IMR-90 (cell line): ENCODE measurements at regions not wholly inside any gene's neighbourhood (a gene's known extent, or its start where the extent isn't known, plus 50 kb on each side); places are given as distances from the start of the nearest gene placed in this dataset.

Source experiments
- ATAC-seq: fragments of 200-7000 bp; cut with Tn5 transposase; 2 replicates; pipeline ENCODE4 v1.9.1; 2020; ENCODE audit warnings: low read depth, mild to moderate bottlenecking, moderate library complexity
- BruUV-seq: library from RNA; stranded (reverse); fragments of 400-500 nt; replicated peaks from 2 replicates; lab custom pipeline; 2021; lab: Mats Ljungman, UMichigan
- CTCF ChIA-PET: fragments of 300-600 bp; formaldehyde crosslinking; extraction: SDS; loops from one replicate; lab custom pipeline; 2021; ENCODE audit warnings: antibody characterized with exemption; lab: Yijun Ruan, JAX
- POLR2A ChIA-PET: fragments of 300-600 bp; sonication (Branson Sonifier 250); formaldehyde crosslinking; loops from one replicate; lab custom pipeline; 2022; ENCODE audit warnings: antibody characterized with exemption; ENCODE audit not compliant: unreplicated experiment; lab: Charles Lee
- DNase-seq: peaks from one replicate; pipeline ENCODE4 v3.0.0; 2013
- H2AFZ ChIP-seq: replicated peaks from 2 replicates; pipeline ENCODE3; 2013; ENCODE audit warnings: low read length, mild to moderate bottlenecking; ENCODE audit not compliant: poor library complexity
- H2AK5ac ChIP-seq: 2 replicates; pipeline ENCODE4 v1.6.1; 2013; ENCODE audit warnings: low read depth, low read length, inconsistent platforms
- H2AK9ac ChIP-seq: replicated peaks from 2 replicates; pipeline ENCODE3; 2013; ENCODE audit warnings: mild to moderate bottlenecking, low read depth, low read length, moderate library complexity; ENCODE audit not compliant: poor library complexity
- H2BK120ac ChIP-seq: 2 replicates; pipeline ENCODE4 v1.6.1; 2013; ENCODE audit warnings: low read depth, low read length, inconsistent platforms
- H2BK15ac ChIP-seq: 3 replicates; pipeline ENCODE4 v1.6.1; 2013; ENCODE audit warnings: low read depth, low read length, inconsistent platforms
- H2BK20ac ChIP-seq: 2 replicates; pipeline ENCODE4 v1.6.1; 2013; ENCODE audit warnings: low read depth, mild to moderate bottlenecking, inconsistent platforms, low read length, moderate library complexity
- H2BK5ac ChIP-seq: 2 replicates; pipeline ENCODE4 v1.6.1; 2013; ENCODE audit warnings: mild to moderate bottlenecking, low read depth, low read length, inconsistent platforms; ENCODE audit not compliant: poor library complexity, severe bottlenecking
- H3K14ac ChIP-seq: replicated peaks from 2 replicates; pipeline ENCODE4 v1.6.1; 2013; ENCODE audit warnings: low read depth, low read length, inconsistent platforms
- H3K18ac ChIP-seq: 2 replicates; pipeline ENCODE4 v1.6.1; 2013; ENCODE audit warnings: low read depth, low read length, control low read depth
- H3K23ac ChIP-seq: 2 replicates; pipeline ENCODE4 v1.6.1; 2013; ENCODE audit warnings: low read depth, low read length, inconsistent platforms
- H3K27ac ChIP-seq: 2 replicates; pipeline ENCODE4 v1.5.1; 2013; ENCODE audit warnings: mild to moderate bottlenecking, control low read depth, low read length; ENCODE audit not compliant: insufficient read depth
- H3K27me3 ChIP-seq: 2 replicates; pipeline ENCODE4 v1.6.1; 2013; ENCODE audit warnings: low read length; ENCODE audit not compliant: control insufficient read depth, insufficient read depth
- H3K36me3 ChIP-seq: 2 replicates; pipeline ENCODE4 v1.6.1; 2013; ENCODE audit warnings: low read length, mixed read lengths; ENCODE audit not compliant: control insufficient read depth, insufficient read depth
- H3K4ac ChIP-seq: 2 replicates; pipeline ENCODE4 v1.6.1; 2013; ENCODE audit warnings: low read depth, low read length, inconsistent platforms
- H3K4me1 ChIP-seq: 2 replicates; pipeline ENCODE4 v1.6.1; 2013; ENCODE audit warnings: low read length, mixed read lengths; ENCODE audit not compliant: control insufficient read depth, insufficient read depth
- H3K4me2 ChIP-seq: 2 replicates; pipeline ENCODE4 v1.6.1; 2013; ENCODE audit warnings: low read depth, mild to moderate bottlenecking, control low read depth, low read length, moderate library complexity
- H3K4me3 ChIP-seq: 2 replicates; pipeline ENCODE4 v1.5.1; 2013; ENCODE audit warnings: low read depth, mild to moderate bottlenecking, control low read depth, low read length, moderate library complexity; ENCODE audit not compliant: insufficient read depth
- H3K56ac ChIP-seq: 2 replicates; pipeline ENCODE4 v1.6.1; 2013; ENCODE audit warnings: low read length, inconsistent platforms; ENCODE audit not compliant: insufficient read depth; ENCODE audit errors: extremely low read depth
- H3K79me1 ChIP-seq, 2 experiments: 2 replicates each; pipeline ENCODE4 v1.6.1; 2013; ENCODE audit warnings: low read length in 2 of 2, inconsistent platforms in 1 of 2, low read depth in 1 of 2
- H3K9ac ChIP-seq: 2 replicates; pipeline ENCODE4 v1.6.1; 2013; ENCODE audit warnings: low read depth, low read length, control low read depth
- H3K9me1 ChIP-seq: 2 replicates; pipeline ENCODE4 v1.6.1; 2013; ENCODE audit warnings: low read length, inconsistent platforms; ENCODE audit not compliant: insufficient read depth
- H3K9me3 ChIP-seq: 2 replicates; pipeline ENCODE4 v1.6.1; 2013; ENCODE audit warnings: low read length; ENCODE audit not compliant: control insufficient read depth, insufficient read depth
- H4K20me1 ChIP-seq: 2 replicates; pipeline ENCODE4 v1.6.1; 2013; ENCODE audit warnings: low read length, inconsistent platforms; ENCODE audit not compliant: insufficient read depth
- H4K5ac ChIP-seq: 2 replicates; pipeline ENCODE4 v1.6.1; 2013; ENCODE audit warnings: mild to moderate bottlenecking, low read depth, low read length, control low read depth
- H4K8ac ChIP-seq, 2 experiments: 2 replicates each; pipeline ENCODE4 v1.6.1; 2013; ENCODE audit warnings: low read depth in 2 of 2, low read length in 2 of 2, control low read depth in 1 of 2, inconsistent platforms in 1 of 2
- H4K91ac ChIP-seq: 2 replicates; pipeline ENCODE4 v1.6.1; 2013; ENCODE audit warnings: low read depth, low read length, inconsistent platforms; ENCODE audit not compliant: insufficient read depth
- BHLHE40 ChIP-seq: fragments of 150-350 bp; IDR thresholded peaks from 2 replicates; pipeline ENCODE4 v1.6.1; 2016; ENCODE audit warnings: mild to moderate bottlenecking, low read depth, low read length
- ELK1 ChIP-seq: fragments of 150-350 bp; IDR thresholded peaks from 2 replicates; pipeline ENCODE4 v1.6.1; 2016; ENCODE audit warnings: low read depth, mild to moderate bottlenecking, low read length, moderate library complexity, borderline replicate concordance
- FOS ChIP-seq: fragments of 150-350 bp; IDR thresholded peaks from 2 replicates; pipeline ENCODE4 v1.6.1; 2016; ENCODE audit warnings: low read depth, low read length
- MAFK ChIP-seq: IDR thresholded peaks from 2 replicates; pipeline ENCODE4 v1.6.1; 2012; ENCODE audit warnings: low read depth, low read length, improper control_type of control experiment
- NFE2L2 ChIP-seq: fragments of 150-350 bp; IDR thresholded peaks from 2 replicates; pipeline ENCODE4 v1.6.1; 2016; ENCODE audit warnings: low read depth, mild to moderate bottlenecking, low read length
- RAD21 ChIP-seq: IDR thresholded peaks from 2 replicates; pipeline ENCODE4 v1.6.1; 2012; ENCODE audit warnings: low read length, improper control_type of control experiment
- SMC3 ChIP-seq: fragments of 150-350 bp; IDR thresholded peaks from 2 replicates; pipeline ENCODE4 v1.6.1; 2016; ENCODE audit warnings: low read depth, mild to moderate bottlenecking, antibody characterized with exemption, low read length, moderate library complexity
- WGBS, 2 experiments: methylation state at CpG; one replicate each; pipeline versions ENCODE4 v1.1.5 to v1.1.7; 2013; ENCODE audit warnings: missing lambda C conversion rate in 2 of 2; ENCODE audit not compliant: insufficient read length in 1 of 2; ENCODE audit errors: extremely low coverage in 2 of 2; 5-methylcytosine and 5-hydroxymethylcytosine counted together
- dilution Hi-C: fragments of 300-500 bp; cut with HindIII; formaldehyde crosslinking; loops from one replicate; pipeline ENCODE4 v1.14.3; 2018; ENCODE audit warnings: low sequenced_read_pairs; ENCODE audit not compliant: unreplicated experiment
- in situ Hi-C: fragments of 300-500 bp; cut with MboI; formaldehyde crosslinking; loops from 3 replicates; pipeline ENCODE4 v1.14.3; 2019; ENCODE audit warnings: low sequenced_read_pairs, inconsistent platforms, mixed read lengths
- intact Hi-C: fragments of 100-400 bp; cut with micrococcal nuclease; formaldehyde crosslinking; loops from 2 replicates; pipeline ENCODE4 v1.10.0; 2022

DNA sequence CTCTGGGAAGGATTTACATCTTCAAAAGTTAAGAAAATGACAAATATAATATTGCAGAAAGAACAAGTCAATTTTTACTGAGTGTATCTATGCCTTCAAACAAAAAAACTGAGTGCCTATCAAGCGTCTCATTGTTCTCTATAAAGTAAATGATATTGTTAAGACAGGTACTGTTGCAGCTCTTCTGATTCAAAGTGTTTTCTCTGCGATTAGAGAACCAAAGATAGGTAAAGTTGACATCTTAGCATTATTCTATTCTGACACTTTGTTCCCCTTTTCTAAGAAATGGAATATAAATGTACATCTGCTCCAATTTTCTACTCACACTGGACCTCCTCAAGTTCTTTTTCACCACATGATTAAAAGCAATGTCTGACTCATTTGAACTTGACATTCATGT is 1317.7 kb downstream of the CDH11 start:
- Histone ChIP-seq H3K56ac (no peak overlapping the region), H2AFZ (no peak overlapping the region)
- in situ Hi-C loops = no loop called here

More for the DNA sequence above, 1317.7 kb downstream of the CDH11 start:
- Histone ChIP-seq H4K5ac (no peak overlapping the region), H3K9me1 (no peaks in the 10 kb centered on the region), H3K36me3 (no peaks in the 10 kb centered on the region), H3K79me1 (no peaks in the 10 kb centered on the region), H2AK9ac (no peak overlapping the region), H3K4me2 (no peak overlapping the region), H3K23ac (no peak overlapping the region), H2BK20ac (no peak overlapping the region), H3K4me1 (no peaks in the 10 kb centered on the region), H2AK5ac (no peak overlapping the region), H3K14ac (no peak overlapping the region), H3K27me3 (no peaks in the 10 kb centered on the region), H4K8ac (no peak overlapping the region), H3K4ac (no peak overlapping the region), H3K18ac (no peak overlapping the region), H3K4me3 (no peak overlapping the region), H2BK15ac (no peak overlapping the region), H4K20me1 (no peaks in the 10 kb centered on the region), H3K27ac (no peak overlapping the region), H2BK120ac (no peak overlapping the region), H3K9ac (no peak overlapping the region), H2BK5ac (no peak overlapping the region), H4K91ac (no peak overlapping the region), H3K9me3 (no peaks in the 10 kb centered on the region)
- intact Hi-C loops = no loop called here
- whole genome bisulfite sequencing, 2 experiments = no CpG with 5 or more reads among the region's 2 CpGs
- CTCF ChIA-PET = no interaction called here
- BruUV-seq = no TSS peak
- dilution Hi-C loops = no loop called here
- TF ChIP-seq BHLHE40 (no peak), FOS (no peak), SMC3 (no peak), MAFK (no peak), NFE2L2 (no peak), ELK1 (no peak), RAD21 (no peak)
- DNase-seq (no peak), ATAC-seq (no peak)
- POLR2A ChIA-PET = no interaction called here
